ENCODE measurements at regions not wholly inside any gene's neighbourhood (a gene's known extent, or its start where the extent isn't known, plus 50 kb on each side); places are given as distances from the start of the nearest gene placed in this dataset.

- Histone ChIP-seq H3K4me1 (peaks cover 20 to 27% of the 10 kb centered on the region in 2 donors), H3K27ac (no peak overlapping the region), H3K36me3 (no peaks in the 10 kb centered on the region), H3K27me3 (no peaks in the 10 kb centered on the region), H3K9me3 (no peaks in the 10 kb centered on the region), H3K4me3 (no peak overlapping the region)
- TF ChIP-seq CTCF (IDR thresholded peaks at IDR 0.05 in 4 of 5, conservative IDR thresholded peaks at IDR 0.05 in 1 of 5), result no peak
- no peak for TF ChIP-seq POLR2A (IDR thresholded peaks at IDR 0.05)
- intact Hi-C loops (cut with DNase I; ENCODE audit: low total_unique reads), result loop anchor here (10.0 kb wide), 1 partner anchor 161 kb away; no protein-coding TSS in a partner anchor
- in situ Hi-C loops (cut with MboI; ENCODE audit: low sequenced_read_pairs in 4 of 4), result no loop called here
- ATAC-seq, result no peak
- DNase-seq, result no peak
Measured at GRCh38 chr12:5176036-5176435, 132.4 kb downstream of the KCNA5 start.

- intact Hi-C loops (cut with DNase I; ENCODE audit: low total_unique reads) (loop anchor here (10.0 kb wide), 1 partner anchor 162 kb away; no protein-coding TSS in a partner anchor), in situ Hi-C loops (cut with MboI; ENCODE audit: low sequenced_read_pairs in 4 of 4) (no loop called here)
- ATAC-seq (no peak), DNase-seq (no peak)
- Histone ChIP-seq H3K9me3 (no peaks in the 10 kb centered on the region), H3K27ac (no peak overlapping the region), H3K27me3 (no peaks in the 10 kb centered on the region), H3K4me3 (no peak overlapping the region), H3K4me1 (peaks cover 12 to 16% of the 10 kb centered on the region in 2 donors), H3K36me3 (no peaks in the 10 kb centered on the region)
- no peak for TF ChIP-seq CTCF (IDR thresholded peaks at IDR 0.05 in 4 of 5, conservative IDR thresholded peaks at IDR 0.05 in 1 of 5)
- TF ChIP-seq POLR2A (IDR thresholded peaks at IDR 0.05), result no peak
Measured at GRCh38 chr12:5177096-5177495, 133.4 kb downstream of the KCNA5 start.

- ATAC-seq (no peak), DNase-seq (no peak)
- no peak overlapping the region for H3K4me3 ChIP-seq
- H3K27me3 ChIP-seq, result no peaks in the 10 kb centered on the region
- no peak overlapping the region for H3K27ac ChIP-seq
- TF ChIP-seq POLR2A (IDR thresholded peaks at IDR 0.05) (no peak), CTCF (IDR thresholded peaks at IDR 0.05 in 4 of 5, conservative IDR thresholded peaks at IDR 0.05 in 1 of 5) (no peak)
- H3K9me3 ChIP-seq, result no peaks in the 10 kb centered on the region
- intact Hi-C loops (cut with DNase I; ENCODE audit: low total_unique reads) (loop anchor here (10.0 kb wide), 1 partner anchor 163 kb away; no protein-coding TSS in a partner anchor), in situ Hi-C loops (cut with MboI; ENCODE audit: low sequenced_read_pairs in 4 of 4) (no loop called here)
- peaks cover 12% of the 10 kb centered on the region in 2 donors for H3K4me1 ChIP-seq
- no peaks in the 10 kb centered on the region for H3K36me3 ChIP-seq
Measured at GRCh38 chr12:5177731-5178130, 134.1 kb downstream of the KCNA5 start.

GRCh38 chr12:5178571-5178970 is 134.9 kb downstream of the KCNA5 start:
- in situ Hi-C loops (cut with MboI; ENCODE audit: low sequenced_read_pairs in 4 of 4), result no loop called here
- ATAC-seq (no peak), DNase-seq (no peak)
- H3K36me3 ChIP-seq, result no peaks in the 10 kb centered on the region
- peaks cover 4 to 7% of the 10 kb centered on the region in 2 donors for H3K4me1 ChIP-seq
- H3K27ac ChIP-seq, result no peak overlapping the region
- H3K9me3 ChIP-seq, result no peaks in the 10 kb centered on the region
- no peak overlapping the region for H3K4me3 ChIP-seq
- intact Hi-C loops (cut with DNase I; ENCODE audit: low total_unique reads), result loop anchor here (10.0 kb wide), 1 partner anchor 164 kb away; no protein-coding TSS in a partner anchor
- TF ChIP-seq CTCF (IDR thresholded peaks at IDR 0.05 in 4 of 5, conservative IDR thresholded peaks at IDR 0.05 in 1 of 5) (no peak), POLR2A (IDR thresholded peaks at IDR 0.05) (no peak)
- no peaks in the 10 kb centered on the region for H3K27me3 ChIP-seq

- TF ChIP-seq POLR2A (IDR thresholded peaks at IDR 0.05), result no peak
- no peak for TF ChIP-seq CTCF (IDR thresholded peaks at IDR 0.05 in 4 of 5, conservative IDR thresholded peaks at IDR 0.05 in 1 of 5)
- no peaks in the 10 kb centered on the region for H3K27me3 ChIP-seq
- in situ Hi-C loops (cut with MboI; ENCODE audit: low sequenced_read_pairs in 4 of 4) (no loop called here), intact Hi-C loops (cut with DNase I; ENCODE audit: low total_unique reads) (no loop called here)
- H3K4me3 ChIP-seq, result no peak overlapping the region
- ATAC-seq (no peak), DNase-seq (no peak)
- no peaks in the 10 kb centered on the region for H3K36me3 ChIP-seq
- H3K9me3 ChIP-seq, result no peaks in the 10 kb centered on the region
- H3K4me1 ChIP-seq, result peaks cover 0 to 3% of the 10 kb centered on the region in 2 donors
- H3K27ac ChIP-seq, result no peak overlapping the region
Measured at GRCh38 chr12:5180496-5180895, 136.8 kb downstream of the KCNA5 start.

Measured in gastrocnemius medialis (tissue), 4 donors.